GM21360 (cell line): ENCODE measurements at regions not wholly inside any gene's neighbourhood (a gene's known extent, or its start where the extent isn't known, plus 50 kb on each side); places are given as distances from the start of the nearest gene placed in this dataset.

Experiments
- ATAC-seq: cut with Tn5 transposase; IDR thresholded peaks from one replicate; pipeline ENCODE4 v1.9.1; 2021; ENCODE audit warnings: mild to moderate bottlenecking, moderate library complexity; ENCODE audit not compliant: unreplicated experiment

DNA sequence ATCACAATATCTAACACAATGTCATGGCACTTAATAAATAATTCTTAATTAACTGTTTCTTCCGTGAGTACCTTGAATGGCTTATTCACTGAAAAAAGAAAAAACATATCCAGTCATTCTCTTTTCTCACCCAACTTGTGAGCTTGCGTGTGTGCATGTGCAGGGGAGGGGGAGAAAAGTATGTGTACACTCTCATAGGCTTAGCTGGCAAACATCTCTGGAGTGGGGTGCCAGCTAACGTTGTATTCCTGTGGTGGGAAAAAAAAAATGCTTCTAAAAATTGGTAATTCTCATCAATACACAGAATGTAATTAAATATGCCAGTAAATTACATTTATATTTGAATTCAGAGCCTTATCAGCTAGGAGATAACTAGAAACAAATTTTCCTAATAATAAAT, 291.9 kb upstream of the NOX3 start:
- no peak for ATAC-seq

GRCh38 chr6:155740781-155741399, 285.3 kb upstream of the NOX3 start:
- ATAC-seq = no peak

- ATAC-seq = no peak
These were observed 283.0 kb upstream of the NOX3 start for GRCh38 chr6:155738602-155739105.

- ATAC-seq = no peak
These were observed 261.7 kb upstream of the NOX3 start for GRCh38 chr6:155717374-155717773.

GRCh38 chr6:155710704-155711103, 255.1 kb upstream of the NOX3 start:
- no peak for ATAC-seq

- no peak for ATAC-seq
These were observed 253.6 kb upstream of the NOX3 start for GRCh38 chr6:155709262-155709661.

- ATAC-seq = no peak
These were observed 252.5 kb upstream of the NOX3 start for GRCh38 chr6:155708100-155708499.

DNA sequence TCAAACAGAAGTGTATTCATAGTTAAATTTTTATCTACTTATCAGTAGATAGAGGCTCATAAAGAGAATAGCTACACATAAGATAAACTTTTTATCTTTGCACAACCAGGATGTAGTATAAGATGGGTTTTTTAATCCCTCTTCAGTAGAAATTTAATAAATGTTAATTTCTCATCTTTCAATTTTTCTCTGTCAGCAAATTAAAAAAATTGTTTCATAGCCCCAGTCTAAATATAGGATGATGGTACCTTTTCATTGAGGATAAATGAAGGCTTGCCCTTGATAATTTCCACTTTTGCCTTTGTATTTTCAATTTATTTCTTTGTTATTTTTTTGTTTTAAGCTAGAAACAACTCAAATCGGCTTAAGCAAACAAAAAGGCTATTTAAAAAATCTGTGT, 251.2 kb upstream of the NOX3 start:
- ATAC-seq = no peak

GRCh38 chr6:155706341-155706740, 250.7 kb upstream of the NOX3 start:
- ATAC-seq = no peak

DNA sequence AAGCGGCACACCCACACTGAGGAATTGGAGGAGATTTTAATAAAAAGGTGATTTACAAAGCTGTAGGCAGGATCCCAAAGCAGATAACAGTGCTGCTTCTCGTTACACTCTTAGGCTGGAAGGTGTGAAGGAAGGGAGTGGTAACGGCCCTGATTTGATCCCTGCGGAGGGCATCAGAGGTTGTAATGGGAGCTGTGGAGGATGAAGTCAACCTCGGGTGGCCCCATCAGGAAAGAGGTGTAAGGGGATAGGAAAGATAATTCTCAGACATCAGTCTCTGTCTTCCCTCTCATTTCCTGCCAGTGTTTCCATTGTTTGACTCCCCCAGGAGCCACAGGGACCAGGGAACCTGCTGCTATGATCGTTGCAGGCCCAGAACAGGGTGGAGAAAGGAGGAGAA, 245.7 kb upstream of the NOX3 start:
- no peak for ATAC-seq

DNA sequence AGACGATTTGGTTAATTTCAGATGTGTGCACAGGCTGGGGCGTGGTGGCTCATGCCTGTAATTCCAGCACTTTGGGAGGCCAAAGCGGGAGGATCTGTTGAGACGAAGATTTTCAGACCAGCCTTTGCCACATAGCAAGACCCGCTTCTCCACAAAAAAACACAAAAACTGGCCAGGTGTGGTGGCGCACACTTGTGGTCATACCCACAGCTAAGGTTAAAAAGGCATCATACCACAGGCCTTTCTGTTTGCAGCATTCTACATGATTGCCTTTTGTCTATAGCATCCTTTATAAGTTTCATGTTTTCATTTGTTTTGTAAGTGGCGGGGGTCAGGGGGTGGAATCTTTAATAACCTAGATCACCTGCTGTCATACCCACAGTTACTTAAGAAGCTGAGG, 239.9 kb upstream of the NOX3 start:
- ATAC-seq = no peak

DNA sequence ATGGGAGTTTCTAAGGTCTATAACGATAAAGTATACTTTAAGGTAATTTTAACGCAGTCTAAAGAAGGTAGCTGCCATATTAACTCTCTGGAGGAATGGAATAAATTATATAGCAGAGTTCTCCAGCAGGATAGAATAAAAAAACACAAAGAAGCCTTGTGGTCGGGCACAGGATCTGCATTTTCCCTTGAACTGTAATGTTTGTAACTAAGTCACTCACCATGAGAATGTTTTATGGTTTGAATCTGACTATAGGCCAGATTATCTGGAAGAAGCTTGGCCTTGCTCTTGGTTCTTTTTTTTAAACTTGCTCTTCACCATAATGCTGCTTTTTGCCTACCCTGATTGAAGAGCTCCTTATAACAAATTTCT, 238.8 kb upstream of the NOX3 start:
- no peak for ATAC-seq

GRCh38 chr6:155693573-155694418, 238.2 kb upstream of the NOX3 start:
- ATAC-seq = no peak

DNA sequence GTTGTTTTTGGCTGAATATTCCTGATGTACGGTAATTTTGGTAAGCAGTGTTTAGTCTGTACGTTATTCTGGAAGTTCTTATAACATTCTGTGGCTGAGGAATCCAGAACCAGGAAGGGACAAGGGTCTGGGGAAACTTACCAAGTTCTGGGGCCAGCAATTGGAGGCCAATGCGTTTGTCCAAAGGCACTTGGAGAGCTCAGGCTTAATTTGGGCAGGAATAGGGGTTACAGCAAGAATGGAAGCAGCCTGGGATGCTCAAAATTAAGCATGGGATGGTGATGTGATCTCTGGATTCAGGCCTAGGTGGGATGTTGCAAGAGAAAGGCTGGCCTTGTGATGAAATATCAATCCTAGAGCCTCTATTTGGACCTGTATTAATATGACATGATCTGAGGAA, 235.2 kb upstream of the NOX3 start:
- no peak for ATAC-seq

- no peak for ATAC-seq
These were observed 232.0 kb upstream of the NOX3 start for GRCh38 chr6:155687645-155688044.

- ATAC-seq = no peak
These were observed 229.0 kb upstream of the NOX3 start for GRCh38 chr6:155684416-155685196.

DNA sequence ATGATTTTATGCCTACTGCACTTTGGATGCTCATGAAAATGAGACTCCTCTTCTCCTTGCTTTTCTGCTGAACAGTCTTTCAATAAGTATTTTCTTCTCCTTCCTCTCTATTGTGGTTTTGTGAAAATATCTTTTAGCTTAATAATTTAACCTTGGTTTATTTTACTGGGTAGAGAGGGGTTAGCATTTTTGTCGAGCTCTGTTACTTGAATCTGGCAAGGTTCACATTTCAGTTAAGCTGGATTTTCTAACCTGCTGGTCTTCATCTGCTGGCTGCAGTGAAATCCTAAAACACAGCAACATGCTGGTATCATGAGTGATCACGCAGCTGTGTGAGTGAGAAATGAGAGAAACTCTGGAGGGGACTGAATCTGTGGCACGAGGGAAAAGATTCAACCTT, 222.7 kb upstream of the NOX3 start:
- no peak for ATAC-seq

- no peak for ATAC-seq
These were observed 220.7 kb upstream of the NOX3 start for GRCh38 chr6:155676346-155676745.

DNA sequence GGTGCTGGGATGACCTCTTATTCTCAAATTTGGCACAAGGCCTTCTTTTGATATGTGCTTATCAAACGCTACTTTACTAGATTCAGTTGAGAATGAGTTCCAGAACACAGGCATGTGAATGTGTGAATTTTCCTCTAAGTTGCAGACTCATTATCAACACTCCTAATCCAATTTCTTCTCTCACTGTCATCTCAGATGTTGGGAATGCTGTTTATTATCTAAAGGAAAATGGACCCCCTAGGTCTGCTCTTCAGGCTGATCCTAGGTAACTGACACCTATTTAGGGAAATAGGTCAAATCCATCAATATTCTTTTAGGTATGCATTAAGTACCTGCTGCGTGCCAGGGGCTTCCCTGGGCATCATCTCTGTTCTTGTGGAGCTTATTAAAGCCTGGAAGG, 215.0 kb upstream of the NOX3 start:
- ATAC-seq = no peak

DNA sequence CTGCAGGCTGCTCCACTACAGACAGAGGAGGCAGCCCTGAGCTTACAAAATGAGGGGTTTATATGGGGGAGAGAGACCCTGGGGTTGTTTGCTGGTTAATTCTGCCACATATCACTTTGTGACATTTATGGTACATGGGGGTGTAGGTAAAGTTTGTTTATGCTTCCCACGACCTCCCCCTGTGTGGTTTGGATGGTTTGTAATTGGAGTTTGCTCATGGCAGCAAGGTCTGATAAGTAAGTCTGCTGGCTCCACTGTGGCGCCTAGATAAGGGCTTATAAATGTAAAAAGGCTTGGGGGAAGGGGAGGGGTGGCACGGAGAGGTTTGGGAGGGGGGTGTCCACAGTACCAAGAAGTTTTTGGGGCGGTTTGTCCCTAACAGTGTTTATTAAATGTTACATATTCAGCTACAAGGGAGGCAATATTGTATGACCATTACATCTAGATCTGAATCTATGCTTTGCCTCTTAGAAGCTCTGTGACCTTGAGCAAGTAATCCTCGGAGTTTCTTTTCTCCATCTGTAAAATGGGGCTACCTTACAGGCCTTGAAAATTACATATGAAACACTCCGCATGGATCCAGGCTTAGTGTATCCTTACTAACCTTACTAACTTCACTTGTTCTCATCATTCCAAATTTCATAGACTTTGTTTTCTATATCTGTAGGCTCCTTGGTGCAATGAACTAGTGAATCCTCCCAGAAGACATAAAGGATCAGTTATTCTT, 204.8 kb upstream of the NOX3 start:
- ATAC-seq = no peak

DNA sequence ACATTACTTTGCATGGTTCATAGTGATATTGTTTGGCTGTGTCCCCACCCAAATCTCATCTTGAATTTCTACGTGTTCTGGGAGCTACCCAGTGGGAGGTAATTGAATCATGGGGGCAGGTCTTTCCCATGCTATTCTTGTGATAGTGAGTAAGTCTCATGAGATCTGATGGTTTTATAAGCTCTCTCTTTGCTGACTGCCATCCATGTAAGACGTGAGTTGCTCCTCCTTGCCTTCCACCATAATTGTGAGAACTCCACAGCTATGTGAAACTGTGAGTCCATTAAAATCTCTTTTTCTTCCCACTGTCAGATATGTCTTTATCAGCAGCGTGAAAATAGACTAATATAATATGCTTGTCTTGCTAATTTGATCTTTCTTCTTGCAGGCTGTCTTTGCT, 200.4 kb upstream of the NOX3 start:
- no peak for ATAC-seq
